ENCODE measurements at regions not wholly inside any gene's neighbourhood (a gene's known extent, or its start where the extent isn't known, plus 50 kb on each side); places are given as distances from the start of the nearest gene placed in this dataset.

- ChIA-PET CTCF (ENCODE audit: low intra/inter-chr PET ratio) (no interaction called here), POLR2A (no interaction called here)
- Histone ChIP-seq H3K79me2 (ENCODE audit: control insufficient read depth, insufficient read depth, low read length) (no peaks in the 10 kb centered on the region), H3K27me3 (ENCODE audit: control insufficient read depth in 2 of 2, insufficient read depth in 2 of 2, low read length in 2 of 2) (no peaks in the 10 kb centered on the region; a peak in 1 of 5 replicates), H3K36me3 (ENCODE audit: control insufficient read depth, insufficient read depth, low read length) (no peaks in the 10 kb centered on the region), H3K9me3 (replicated peaks; ENCODE audit: control insufficient read depth, insufficient read depth, low read depth, low read length) (no peaks in the 10 kb centered on the region), H3K4me1 (replicated peaks in 1 of 2; ENCODE audit: control insufficient read depth in 2 of 2, insufficient read depth in 2 of 2, low read length in 2 of 2) (no peaks in the 10 kb centered on the region), H3K9me1 (ENCODE audit: control insufficient read depth, insufficient read depth, low read length) (no peaks in the 10 kb centered on the region), H3K4me3 (no peak overlapping the region), H4K20me1 (replicated peaks; ENCODE audit: control insufficient read depth, insufficient read depth, low read length) (no peaks in the 10 kb centered on the region), H3K4me2 (ENCODE audit: insufficient read depth, low read length) (no peak overlapping the region), H3K27ac (ENCODE audit: extremely low read depth, low read depth, low read length) (no peak overlapping the region), H3K9ac (ENCODE audit: insufficient read depth in 1 of 2, low read depth in 2 of 2, low read length in 2 of 2) (no peak overlapping the region), H2AFZ (ENCODE audit: low read depth, low read length) (no peak overlapping the region)
- BruUV-seq (replicated peaks), result no TSS peak
- DNase-seq (ENCODE audit: extremely low read depth in 1 of 4, low spot score in 3 of 4) (no peak), FAIRE-seq (no peak), ATAC-seq (no peak)
- intact Hi-C loops (cut with micrococcal nuclease) (no loop called here), in situ Hi-C loops (cut with MboI) (no loop called here)
- 0% methylated on average over 3 of the region's 3 CpGs for whole genome bisulfite sequencing (ENCODE audit: insufficient coverage, low coverage, missing lambda C conversion rate)
- no peak for TF ChIP-seq POLR3A (IDR thresholded peaks at IDR 0.05; ENCODE audit: borderline replicate concordance, extremely low read depth, insufficient read depth, insufficient read length)
- no peak for TF ChIP-seq MCM2 (IDR thresholded peaks at IDR 0.05; ENCODE audit: low read depth)
- no peak for TF ChIP-seq ERF (CRISPR knock-in tag; IDR thresholded peaks at IDR 0.05)
- TF ChIP-seq CBX8 (IDR thresholded peaks at IDR 0.05; ENCODE audit: borderline replicate concordance, extremely low read depth, low read depth, low read length, poor library complexity, severe bottlenecking), result no peak
- no peak for TF ChIP-seq FOXA3 (CRISPR knock-in tag; conservative IDR thresholded peaks at IDR 0.05 in 1 of 2, IDR thresholded peaks at IDR 0.05 in 1 of 2)
- no peak for TF ChIP-seq FOXO4 (CRISPR knock-in tag; IDR thresholded peaks at IDR 0.05)
- TF ChIP-seq ZFPM2 (CRISPR knock-in tag; IDR thresholded peaks at IDR 0.05), result no peak
- no peak for TF ChIP-seq MAFG (tag; conservative IDR thresholded peaks at IDR 0.05)
- no peak for TF ChIP-seq PKNOX1 (IDR thresholded peaks at IDR 0.05)
- TF ChIP-seq MXI1 (IDR thresholded peaks at IDR 0.05; ENCODE audit: low read depth, low read length), result no peak
- no peak for TF ChIP-seq ETV5 (CRISPR knock-in tag; IDR thresholded peaks at IDR 0.05; ENCODE audit: low read depth)
- no peak for TF ChIP-seq ZNF165 (CRISPR knock-in tag; IDR thresholded peaks at IDR 0.05; ENCODE audit: borderline replicate concordance)
- no peak for TF ChIP-seq NCOA2 (IDR thresholded peaks at IDR 0.05; ENCODE audit: partially characterized antibody in 2 of 2)
- no peak for TF ChIP-seq ZNF444 (CRISPR knock-in tag; IDR thresholded peaks at IDR 0.05)
Measured at GRCh38 chr10:120180160-120180559, 276.9 kb upstream of the PLPP4 start.
